NCI-H1436 treated with DMSO at 0.1 percent for 48 hours (cell line): ENCODE measurements at regions not wholly inside any gene's neighbourhood (a gene's known extent, or its start where the extent isn't known, plus 50 kb on each side); places are given as distances from the start of the nearest gene placed in this dataset.
"Not testable (repeated sequence)": the region's sequence is repeated elsewhere in the genome, so short reads cannot be mapped to it uniquely, and the experiment has no call there.

ENCODE experiments used
- DNase-seq: peaks from one replicate; lab custom pipeline; 2025; lab: John Stamatoyannopoulos, UW

GRCh38 chr17:47066841-47067682 lies 88.0 kb upstream of the RPRML start:
- DNase-seq: peak; percentile 31

- no peak for DNase-seq
These were observed 87.0 kb upstream of the RPRML start for GRCh38 chr17:47066095-47066494.

GRCh38 chr17:47064684-47065083 lies 85.6 kb upstream of the RPRML start:
- no peak for DNase-seq

GRCh38 chr17:47063475-47063874 lies 84.4 kb upstream of the RPRML start:
- DNase-seq: no peak

- not testable (repeated sequence) for DNase-seq
These were observed 83.8 kb upstream of the RPRML start for GRCh38 chr17:47062851-47063250.

- not testable (repeated sequence) for DNase-seq
These were observed 81.0 kb upstream of the RPRML start for GRCh38 chr17:47060005-47060404.

GRCh38 chr17:47057830-47058229 lies 78.8 kb upstream of the RPRML start:
- DNase-seq: no peak

GRCh38 chr17:47057279-47057678 lies 78.2 kb upstream of the RPRML start:
- not testable (repeated sequence) for DNase-seq

GRCh38 chr17:47056687-47057086 lies 77.6 kb upstream of the RPRML start:
- not testable (repeated sequence) for DNase-seq
